Bronchial epithelial cell (primary cell): ENCODE measurements at regions not wholly inside any gene's neighbourhood (a gene's known extent, or its start where the extent isn't known, plus 50 kb on each side); places are given as distances from the start of the nearest gene placed in this dataset.

Experiments used
- DNase-seq: peaks from one replicate; pipeline ENCODE4 v3.0.0-alpha.2; 2010; ENCODE audit warnings: low read depth
- FAIRE-seq: peaks from 2 replicates; lab custom pipeline; 2011; peaks lifted over from hg19 to GRCh38; lab: Jason Lieb, UNC
- H3K27me3 ChIP-seq: 2 replicates; pipeline ENCODE4 v1.5.1; 2011; ENCODE audit warnings: low read length; ENCODE audit not compliant: control insufficient read depth, insufficient read depth
- H3K36me3 ChIP-seq: 2 replicates; pipeline ENCODE4 v1.5.1; 2011; ENCODE audit warnings: low read length; ENCODE audit not compliant: control insufficient read depth, insufficient read depth
- H3K4me3 ChIP-seq: 2 replicates; pipeline ENCODE4 v1.5.1; 2011; ENCODE audit warnings: mild to moderate bottlenecking, low read depth, low read length, control low read depth
- CTCF ChIP-seq: IDR thresholded peaks from 2 replicates; pipeline ENCODE4 v1.5.1; 2011; ENCODE audit warnings: mild to moderate bottlenecking, moderate library complexity, low read length, control low read depth, inconsistent platforms; ENCODE audit not compliant: insufficient read depth, severe bottlenecking

GRCh38 chr5:121795511-121795910 is 56.2 kb upstream of the FTMT start:
- Histone ChIP-seq H3K4me3 (no peak overlapping the region), H3K27me3 (no peaks in the 10 kb centered on the region), H3K36me3 (no peaks in the 10 kb centered on the region)
- no peak for FAIRE-seq
- no peak for TF ChIP-seq CTCF
- DNase-seq, result no peak

- Histone ChIP-seq H3K36me3 (no peaks in the 10 kb centered on the region), H3K4me3 (no peak overlapping the region), H3K27me3 (no peaks in the 10 kb centered on the region)
- no peak for FAIRE-seq
- TF ChIP-seq CTCF, result no peak
- no peak for DNase-seq
Measured at GRCh38 chr5:121797681-121798518, 53.8 kb upstream of the FTMT start.
